GM23338 (cell line): ENCODE measurements at regions not wholly inside any gene's neighbourhood (a gene's known extent, or its start where the extent isn't known, plus 50 kb on each side); places are given as distances from the start of the nearest gene placed in this dataset.

Source experiments
- CREB1 ChIP-seq: fragments of 250-450 bp; sonication (Bioruptor Pico); IDR thresholded peaks from 2 replicates; pipeline ENCODE4 v1.5.0; 2020; ENCODE audit warnings: low read depth, mild to moderate bottlenecking, moderate library complexity
- CTCF ChIP-seq, 2 experiments: fragments of 200-600 bp in 1 of 2; sonication (generic) in 1 of 2; conservative IDR thresholded peaks; 2 replicates each; pipeline versions ENCODE4 v1.5.1 to v1.6.1; 2016 to 2017; ENCODE audit warnings: antibody characterized with exemption in 2 of 2, low read depth in 2 of 2, mild to moderate bottlenecking in 2 of 2, moderate library complexity in 1 of 2
- ETS1 ChIP-seq: IDR thresholded peaks from 2 replicates; pipeline ENCODE4 v1.6.1; 2016; ENCODE audit warnings: antibody characterized with exemption
- EZH2 ChIP-seq: fragments of 200-600 bp; sonication (generic); IDR thresholded peaks from one replicate; pipeline ENCODE4 v1.8.0; 2017; ENCODE audit warnings: antibody characterized with exemption, mild to moderate bottlenecking, low read depth; ENCODE audit not compliant: unreplicated experiment
- EZH2phosphoT487 ChIP-seq: fragments of 200-600 bp; sonication (generic); IDR thresholded peaks from one replicate; pipeline ENCODE4 v1.8.1; 2018; ENCODE audit warnings: antibody characterized with exemption; ENCODE audit not compliant: unreplicated experiment
- POLR2AphosphoS5 ChIP-seq: IDR thresholded peaks from 2 replicates; pipeline ENCODE4 v1.6.1; 2016; ENCODE audit warnings: antibody characterized with exemption, low read depth
- REST ChIP-seq: IDR thresholded peaks from one replicate; pipeline ENCODE4 v1.6.1; 2018; ENCODE audit warnings: antibody characterized with exemption; ENCODE audit not compliant: unreplicated experiment
- ZNF114 ChIP-seq: fragments of 250-450 bp; sonication (Bioruptor Pico); IDR thresholded peaks from 2 replicates; pipeline ENCODE4 v1.5.0; 2020; ENCODE audit warnings: mild to moderate bottlenecking, moderate library complexity
- ZNF462 ChIP-seq: fragments of 250-450 bp; sonication (Bioruptor Pico); IDR thresholded peaks from 2 replicates; pipeline ENCODE4 v1.5.0; 2020; ENCODE audit warnings: mild to moderate bottlenecking, moderate library complexity

- TF ChIP-seq CREB1 (CRISPR knock-in tag) (no peak), ZNF114 (CRISPR knock-in tag) (no peak), ETS1 (no peak), EZH2 (no peak), CTCF (conservative IDR thresholded peaks at IDR 0.05; ENCODE audit: low read depth in 2 of 2) (no peak), EZH2phosphoT487 (no peak), POLR2AphosphoS5 (no peak), REST (no peak), ZNF462 (CRISPR knock-in tag) (no peak)
These were observed 1071.2 kb upstream of the USP15 start for GRCh38 chr12:61188801-61189595.
